ENCODE measurements at regions not wholly inside any gene's neighbourhood (a gene's known extent, or its start where the extent isn't known, plus 50 kb on each side); places are given as distances from the start of the nearest gene placed in this dataset.

DNA sequence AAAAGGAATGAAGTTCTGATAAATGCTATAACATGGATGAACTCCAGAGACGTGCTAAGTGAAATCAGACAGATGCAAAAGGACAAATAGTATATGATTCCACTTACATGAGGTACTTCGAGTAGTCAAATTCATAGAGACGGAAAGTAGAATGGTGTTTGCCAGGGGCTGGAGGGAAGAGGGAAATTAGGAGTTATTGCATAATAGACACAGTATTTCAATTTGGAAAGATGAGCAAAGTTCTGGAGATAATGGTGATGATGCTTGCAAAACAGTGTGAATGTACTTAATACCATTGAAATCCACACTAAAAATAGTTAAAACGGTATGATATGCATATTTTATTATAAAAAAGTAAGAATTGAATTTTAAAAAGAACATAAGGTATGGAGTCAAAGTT, 84.9 kb upstream of the STXBP5 start:
- Histone ChIP-seq H3K27ac (no peak overlapping the region), H3K4me1 (replicated peaks in 1 of 2) (no peaks in the 10 kb centered on the region), H3K4me3 (no peak overlapping the region), H3K9me3 (replicated peaks in 1 of 3) (no peaks in the 10 kb centered on the region), H3K27me3 (no peaks in the 10 kb centered on the region), H3K36me3 (replicated peaks in 1 of 2) (no peaks in the 10 kb centered on the region)
- intact Hi-C loops (cut with DNase I): no loop called here
- WGBS, 4 donors: 87 to 95% (median 93%) methylated on average over 4 of the region's 4 CpGs
- no peak for DNase-seq
- TF ChIP-seq POLR2A (IDR thresholded peaks at IDR 0.05) (no peak), CTCF (IDR thresholded peaks at IDR 0.05) (no peak)

- WGBS, 4 donors: 75 to 100% (median 87%) methylated on average over 1 of the region's 1 CpG
- no peak overlapping the region for H3K27ac ChIP-seq
- no peaks in the 10 kb centered on the region for H3K36me3 ChIP-seq (replicated peaks in 1 of 2)
- intact Hi-C loops (cut with DNase I): no loop called here
- no peak overlapping the region for H3K4me3 ChIP-seq
- no peaks in the 10 kb centered on the region for H3K9me3 ChIP-seq (replicated peaks in 1 of 3)
- no peaks in the 10 kb centered on the region for H3K4me1 ChIP-seq (replicated peaks in 1 of 2)
- no peak for DNase-seq
- no peaks in the 10 kb centered on the region for H3K27me3 ChIP-seq
- TF ChIP-seq CTCF (IDR thresholded peaks at IDR 0.05): no peak
- no peak for TF ChIP-seq POLR2A (IDR thresholded peaks at IDR 0.05)
Observed at GRCh38 chr6:147122823-147123222, 81.4 kb upstream of the STXBP5 start.

- Histone ChIP-seq H3K27ac (no peak overlapping the region), H3K4me1 (replicated peaks in 1 of 2) (peaks cover 0 to 2% of the 10 kb centered on the region in 2 donors), H3K4me3 (no peak overlapping the region), H3K27me3 (no peaks in the 10 kb centered on the region), H3K9me3 (replicated peaks in 1 of 3) (no peaks in the 10 kb centered on the region), H3K36me3 (replicated peaks in 1 of 2) (no peaks in the 10 kb centered on the region)
- DNase-seq: no peak
- intact Hi-C loops (cut with DNase I): no loop called here
- WGBS, 4 donors: 87 to 91% (median 89%) methylated on average over 6 of the region's 6 CpGs
- TF ChIP-seq POLR2A (IDR thresholded peaks at IDR 0.05) (no peak), CTCF (IDR thresholded peaks at IDR 0.05) (no peak)
Observed at GRCh38 chr6:147126618-147127022, 77.6 kb upstream of the STXBP5 start.

GRCh38 chr6:147127587-147127986, 76.6 kb upstream of the STXBP5 start:
- DNase-seq: no peak
- 67 to 73% (median 70%) methylated on average over 2 of the region's 2 CpGs for whole genome bisulfite sequencing, 4 donors
- Histone ChIP-seq H3K27me3 (no peaks in the 10 kb centered on the region), H3K9me3 (replicated peaks in 1 of 3) (no peaks in the 10 kb centered on the region), H3K4me1 (replicated peaks in 1 of 2) (peaks cover 0 to 2% of the 10 kb centered on the region in 2 donors), H3K36me3 (replicated peaks in 1 of 2) (no peaks in the 10 kb centered on the region), H3K4me3 (no peak overlapping the region), H3K27ac (no peak overlapping the region)
- TF ChIP-seq CTCF (IDR thresholded peaks at IDR 0.05) (no peak), POLR2A (IDR thresholded peaks at IDR 0.05) (no peak)
- intact Hi-C loops (cut with DNase I): no loop called here
